NCI-H128 (cell line): ENCODE measurements at regions not wholly inside any gene's neighbourhood (a gene's known extent, or its start where the extent isn't known, plus 50 kb on each side); places are given as distances from the start of the nearest gene placed in this dataset.

Source experiments
- DNase-seq: peaks from one replicate; lab custom pipeline; 2025; ENCODE audit not compliant: unreplicated experiment; lab: John Stamatoyannopoulos, UW

- no peak for DNase-seq
These were observed 199.3 kb upstream of the CTTNBP2NL start for GRCh38 chr1:112196731-112197130.

DNA sequence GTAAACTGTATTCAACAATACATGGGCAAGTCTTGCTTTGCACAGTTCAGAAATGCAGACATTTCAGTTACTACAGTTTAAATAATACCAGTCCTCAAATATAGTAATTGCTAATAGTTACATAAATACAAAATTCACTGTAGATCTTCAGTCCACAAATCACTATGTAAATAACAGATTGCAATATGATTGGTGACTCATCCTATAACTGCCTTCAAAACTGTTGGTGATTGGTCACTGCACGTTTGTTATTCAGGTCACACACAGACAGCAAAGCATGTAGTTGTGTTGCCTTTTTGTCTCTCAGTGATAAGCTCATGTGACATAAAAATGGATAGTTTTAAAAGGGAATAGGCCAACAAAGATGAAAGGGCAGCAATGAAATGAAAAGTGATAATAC lies 186.5 kb upstream of the CTTNBP2NL start:
- DNase-seq, result no peak

- DNase-seq, result no peak
These were observed 176.7 kb upstream of the CTTNBP2NL start for GRCh38 chr1:112219267-112219666.

GRCh38 chr1:112230232-112230631 lies 165.8 kb upstream of the CTTNBP2NL start:
- DNase-seq, result no peak

DNA sequence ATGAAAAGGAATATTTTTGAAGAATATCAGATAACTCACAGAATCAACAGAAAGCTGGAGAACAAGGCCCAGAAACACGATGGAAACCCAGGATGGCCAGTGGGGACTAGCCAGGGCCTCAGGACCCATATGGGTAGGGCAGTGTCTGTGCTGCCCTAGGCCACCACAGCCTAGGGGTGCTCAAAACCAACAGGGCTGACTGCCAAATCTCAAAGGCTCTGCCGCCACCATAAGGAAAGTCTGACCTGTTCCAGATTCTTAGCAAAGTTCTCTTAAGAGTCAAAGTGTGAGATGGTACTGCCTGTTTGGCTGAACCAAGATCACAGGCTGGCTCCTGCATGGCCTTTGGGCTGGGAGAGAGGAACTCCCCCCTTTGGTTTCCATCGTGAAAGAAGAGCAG lies 164.7 kb upstream of the CTTNBP2NL start:
- no peak for DNase-seq

DNA sequence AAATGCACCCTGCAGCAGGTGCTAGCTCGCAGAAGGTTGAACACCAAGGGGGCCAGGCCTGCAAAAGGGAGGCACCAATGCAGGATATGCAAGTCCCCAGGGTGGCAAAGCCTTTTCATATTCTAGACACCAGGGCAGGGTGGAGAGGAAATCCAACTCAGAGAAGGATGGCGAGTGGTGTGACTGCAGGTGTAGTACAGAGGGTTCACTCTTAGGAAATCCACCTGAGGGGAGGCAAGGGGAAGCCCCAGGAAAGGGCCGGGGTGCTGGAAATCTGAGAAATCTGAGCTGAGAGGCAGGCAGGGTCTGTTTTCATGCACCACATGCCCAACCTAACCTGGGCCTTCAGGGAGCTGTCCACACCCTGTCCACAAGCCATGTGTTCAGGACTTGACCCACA lies 163.2 kb upstream of the CTTNBP2NL start:
- DNase-seq, result no peak

DNA sequence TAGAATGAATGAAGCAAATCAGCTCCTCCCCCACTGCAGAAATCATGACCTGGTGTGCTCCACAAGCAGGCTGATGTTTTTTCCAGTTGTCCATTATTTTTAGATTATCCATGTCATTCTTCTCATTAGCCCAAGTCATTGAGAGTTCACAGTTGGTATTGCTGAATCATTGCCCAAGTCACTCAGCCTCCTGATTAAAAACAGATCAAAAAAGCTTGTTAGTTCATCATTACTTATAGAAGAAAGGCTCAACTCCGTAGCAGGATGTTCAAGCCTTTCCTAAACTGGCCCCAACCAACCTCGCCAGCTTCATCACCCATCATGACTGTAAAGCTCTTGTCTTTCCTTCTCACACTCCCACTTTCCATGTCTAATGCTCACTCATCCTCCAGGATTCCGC lies 161.3 kb upstream of the CTTNBP2NL start:
- no peak for DNase-seq

- DNase-seq, result no peak
These were observed 157.9 kb upstream of the CTTNBP2NL start for GRCh38 chr1:112237983-112238545.

- no peak for DNase-seq
These were observed 156.2 kb upstream of the CTTNBP2NL start for GRCh38 chr1:112239683-112240330.

GRCh38 chr1:112242470-112242869 lies 153.5 kb upstream of the CTTNBP2NL start:
- DNase-seq, result no peak

- no peak for DNase-seq
These were observed 151.9 kb upstream of the CTTNBP2NL start for GRCh38 chr1:112244131-112244530.

DNA sequence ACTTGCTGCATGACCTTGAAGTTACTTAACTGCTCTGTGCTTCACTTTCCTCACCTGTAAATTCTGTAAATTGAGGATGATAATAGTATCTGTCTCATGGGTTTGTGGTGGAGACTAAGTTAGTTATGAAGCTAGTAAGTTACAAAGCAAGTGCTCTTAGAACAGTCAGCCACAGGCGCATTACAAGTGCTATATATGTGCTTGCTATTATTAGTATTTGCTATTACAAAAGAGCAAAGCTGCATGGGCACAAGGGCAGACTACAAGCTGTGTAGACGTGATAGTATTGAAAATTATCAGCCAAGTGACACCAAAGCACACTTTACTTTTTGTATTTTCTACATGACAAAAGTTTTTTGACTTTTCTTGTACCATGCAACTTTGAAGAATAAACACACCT lies 150.9 kb upstream of the CTTNBP2NL start:
- no peak for DNase-seq

- DNase-seq, result no peak
These were observed 148.9 kb upstream of the CTTNBP2NL start for GRCh38 chr1:112247036-112247597.

DNA sequence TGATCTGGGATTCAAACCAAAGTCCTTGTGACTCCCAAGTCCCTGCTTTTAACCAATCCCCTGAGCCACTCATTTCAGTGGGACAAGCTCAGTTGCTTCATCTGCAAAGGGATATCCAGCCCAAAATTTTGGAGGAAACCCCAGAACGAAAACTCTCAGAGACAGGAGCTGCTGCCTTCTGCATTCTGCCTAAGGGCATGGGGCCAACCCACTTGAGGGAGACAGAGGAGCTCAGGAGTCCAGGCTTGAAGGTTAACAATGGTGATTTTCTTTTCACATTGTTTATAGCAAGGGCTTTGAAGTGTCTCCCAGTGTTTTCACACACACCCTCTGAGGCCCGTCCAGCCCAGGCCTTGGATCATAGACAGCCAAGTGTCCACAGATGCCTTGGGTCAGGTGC lies 148.1 kb upstream of the CTTNBP2NL start:
- DNase-seq, result peak; percentile 4

DNA sequence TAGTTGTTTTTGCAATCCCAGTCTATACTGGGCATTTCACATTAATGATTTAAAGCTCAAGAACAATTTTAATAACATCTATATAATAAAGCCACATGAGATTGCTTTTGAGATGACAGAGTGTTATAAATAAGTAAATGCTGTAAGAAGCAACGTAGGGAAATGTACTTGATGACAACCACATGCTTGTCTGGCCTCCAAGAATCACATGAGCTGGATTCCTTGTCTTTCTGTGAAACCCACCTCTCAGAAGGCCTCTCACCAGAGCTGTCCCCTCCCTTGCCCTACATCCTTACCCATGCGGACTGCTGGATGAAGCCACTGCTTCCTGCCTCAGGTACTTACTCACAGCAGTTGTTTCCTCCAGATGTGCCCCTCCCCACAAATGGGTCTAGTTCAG lies 145.1 kb upstream of the CTTNBP2NL start:
- no peak for DNase-seq

DNA sequence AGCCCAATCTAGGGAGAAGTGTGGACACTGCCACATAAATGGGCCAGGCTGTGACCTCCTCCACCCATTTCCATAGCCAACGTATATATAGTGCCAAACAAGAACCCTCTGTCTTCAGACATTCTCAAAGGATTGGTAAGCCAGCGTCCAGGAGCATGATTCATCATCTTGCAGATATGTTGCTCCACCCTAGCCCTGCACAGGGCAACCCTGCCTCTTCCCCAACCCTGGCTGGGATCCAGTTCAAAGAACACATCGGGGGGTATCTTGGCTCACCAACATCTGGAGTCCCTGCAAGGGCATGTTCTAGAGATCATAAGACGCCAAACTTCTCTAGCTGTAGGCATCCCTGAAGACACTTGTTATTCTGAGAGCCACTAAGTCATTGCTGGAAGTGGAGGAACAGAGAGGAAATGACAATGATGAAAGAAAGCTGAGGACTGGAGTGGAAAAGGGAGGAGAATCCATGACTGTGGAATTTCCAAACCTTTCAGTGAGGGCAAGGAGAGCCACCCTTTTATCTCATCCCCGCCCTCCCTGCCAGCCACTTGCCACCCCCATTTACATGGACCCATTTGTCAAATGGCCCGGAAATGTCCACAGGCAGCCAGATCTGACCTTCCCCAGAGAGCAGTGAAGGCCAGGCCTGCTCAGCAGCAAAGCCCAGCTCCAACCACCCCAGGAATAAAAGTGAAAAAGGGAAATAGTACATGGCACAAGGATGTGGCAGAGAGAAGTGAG lies 144.1 kb upstream of the CTTNBP2NL start:
- no peak for DNase-seq

DNA sequence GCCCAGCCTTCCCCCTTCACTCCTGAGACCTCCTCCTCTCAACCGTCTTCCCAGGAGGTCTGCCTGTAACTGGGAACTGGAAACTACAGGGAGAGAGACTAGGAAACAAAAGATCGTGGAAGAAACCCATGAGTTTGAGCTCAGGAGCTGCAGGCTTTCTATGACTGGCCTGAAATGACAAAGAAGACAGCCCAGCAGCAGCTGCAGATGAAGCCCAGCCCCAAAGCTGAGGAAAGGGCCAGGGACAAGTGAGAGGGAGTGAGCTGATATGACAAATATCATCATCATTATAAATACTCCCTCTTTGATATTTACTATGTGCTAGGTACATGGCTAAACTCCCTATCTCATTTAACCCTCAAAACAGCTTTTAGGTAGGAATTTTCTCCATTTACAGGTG lies 142.6 kb upstream of the CTTNBP2NL start:
- DNase-seq, result no peak

DNA sequence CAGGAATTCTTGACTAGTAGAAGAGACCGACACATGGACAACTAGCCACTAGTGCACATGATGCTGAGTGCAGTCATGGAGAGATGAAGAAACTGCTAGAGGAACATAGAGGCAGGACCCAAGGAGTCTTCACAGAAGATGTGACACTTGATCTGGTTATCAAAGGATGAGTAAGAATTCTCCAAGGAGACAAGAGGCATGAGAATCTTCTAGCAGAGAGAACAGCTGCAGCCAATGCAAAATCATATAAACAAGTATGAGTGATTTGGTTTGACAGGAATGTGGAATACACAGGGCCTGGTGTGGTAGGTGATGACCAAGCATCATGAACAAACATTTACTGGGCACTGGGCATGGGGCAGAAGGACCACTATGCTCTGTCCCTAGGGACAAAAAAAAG lies 140.9 kb upstream of the CTTNBP2NL start:
- no peak for DNase-seq

- no peak for DNase-seq
These were observed 139.6 kb upstream of the CTTNBP2NL start for GRCh38 chr1:112256411-112256810.

GRCh38 chr1:112257043-112257835 lies 138.8 kb upstream of the CTTNBP2NL start:
- DNase-seq, result no peak

GRCh38 chr1:112260699-112261098 lies 135.3 kb upstream of the CTTNBP2NL start:
- no peak for DNase-seq
